GM20000 (cell line): ENCODE measurements at regions not wholly inside any gene's neighbourhood (a gene's known extent, or its start where the extent isn't known, plus 50 kb on each side); places are given as distances from the start of the nearest gene placed in this dataset.
"Not testable (repeated sequence)": the region's sequence is repeated elsewhere in the genome, so short reads cannot be mapped to it uniquely, and the experiment has no call there.

ENCODE experiments used
- DNase-seq: peaks from one replicate; pipeline ENCODE4 v3.0.0; 2012; ENCODE audit warnings: low spot score
- TF ChIP-seq, protein P1 (sequence below): IDR thresholded peaks from 2 replicates; pipeline ENCODE4 v1.5.1; 2012; ENCODE audit warnings: mild to moderate bottlenecking, control low read depth; ENCODE audit errors: extremely low read depth, missing control alignments

DNA sequence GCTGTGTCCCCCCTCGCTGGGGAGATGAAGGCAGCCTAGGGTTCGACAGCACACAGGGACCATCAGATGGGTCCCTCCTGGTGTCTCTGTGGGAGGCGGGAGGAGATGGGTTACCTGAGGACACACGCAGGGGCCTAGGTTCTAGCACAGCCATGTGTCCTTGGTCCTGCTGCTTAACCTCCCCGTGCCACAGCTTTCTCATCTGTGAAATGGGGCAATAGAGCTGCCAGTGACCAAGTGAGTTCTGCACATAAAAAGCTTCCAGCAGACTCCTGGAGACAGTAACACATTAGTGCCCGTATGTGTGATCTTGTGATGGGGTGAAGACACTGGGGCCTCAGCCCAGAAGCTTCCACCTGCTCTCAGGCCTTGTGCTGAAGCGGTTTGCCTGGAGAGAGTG, 96.0 kb upstream of the GSE1 start:
- TF ChIP-seq, protein P1, sequence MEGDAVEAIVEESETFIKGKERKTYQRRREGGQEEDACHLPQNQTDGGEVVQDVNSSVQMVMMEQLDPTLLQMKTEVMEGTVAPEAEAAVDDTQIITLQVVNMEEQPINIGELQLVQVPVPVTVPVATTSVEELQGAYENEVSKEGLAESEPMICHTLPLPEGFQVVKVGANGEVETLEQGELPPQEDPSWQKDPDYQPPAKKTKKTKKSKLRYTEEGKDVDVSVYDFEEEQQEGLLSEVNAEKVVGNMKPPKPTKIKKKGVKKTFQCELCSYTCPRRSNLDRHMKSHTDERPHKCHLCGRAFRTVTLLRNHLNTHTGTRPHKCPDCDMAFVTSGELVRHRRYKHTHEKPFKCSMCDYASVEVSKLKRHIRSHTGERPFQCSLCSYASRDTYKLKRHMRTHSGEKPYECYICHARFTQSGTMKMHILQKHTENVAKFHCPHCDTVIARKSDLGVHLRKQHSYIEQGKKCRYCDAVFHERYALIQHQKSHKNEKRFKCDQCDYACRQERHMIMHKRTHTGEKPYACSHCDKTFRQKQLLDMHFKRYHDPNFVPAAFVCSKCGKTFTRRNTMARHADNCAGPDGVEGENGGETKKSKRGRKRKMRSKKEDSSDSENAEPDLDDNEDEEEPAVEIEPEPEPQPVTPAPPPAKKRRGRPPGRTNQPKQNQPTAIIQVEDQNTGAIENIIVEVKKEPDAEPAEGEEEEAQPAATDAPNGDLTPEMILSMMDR: no peak
- DNase-seq: no peak

DNA sequence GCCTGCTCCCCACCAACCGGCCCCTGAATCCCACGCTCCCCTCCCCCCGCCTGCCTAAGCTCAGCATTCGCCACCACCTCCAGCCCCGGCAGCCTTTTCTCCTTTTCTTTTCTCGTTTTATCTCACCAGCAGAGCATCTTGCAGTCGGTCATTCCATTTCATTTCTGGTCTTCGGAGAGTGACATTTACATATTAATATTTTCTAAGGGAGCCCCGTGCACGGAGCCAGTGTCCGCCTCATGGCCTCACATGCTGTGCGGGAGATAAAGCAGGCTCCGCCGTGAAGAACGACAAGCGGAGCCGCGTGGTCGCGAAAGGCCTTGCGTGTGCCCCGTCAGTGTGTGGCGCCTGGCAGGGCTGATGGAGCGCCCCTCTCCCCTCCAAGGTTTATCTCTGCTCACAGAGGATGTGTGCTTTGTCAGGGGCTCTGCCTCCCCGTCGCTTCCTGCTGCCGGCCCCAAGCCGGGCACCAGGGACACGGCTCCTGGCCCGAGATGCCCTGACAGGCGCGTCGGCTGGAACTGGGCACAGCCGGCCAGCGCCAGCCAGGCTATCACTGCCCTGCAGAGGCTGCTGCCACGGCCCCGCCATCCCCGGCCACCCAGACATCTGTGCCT, 95.5 kb upstream of the GSE1 start:
- DNase-seq: no peak
- TF ChIP-seq, protein P1: no peak

DNA sequence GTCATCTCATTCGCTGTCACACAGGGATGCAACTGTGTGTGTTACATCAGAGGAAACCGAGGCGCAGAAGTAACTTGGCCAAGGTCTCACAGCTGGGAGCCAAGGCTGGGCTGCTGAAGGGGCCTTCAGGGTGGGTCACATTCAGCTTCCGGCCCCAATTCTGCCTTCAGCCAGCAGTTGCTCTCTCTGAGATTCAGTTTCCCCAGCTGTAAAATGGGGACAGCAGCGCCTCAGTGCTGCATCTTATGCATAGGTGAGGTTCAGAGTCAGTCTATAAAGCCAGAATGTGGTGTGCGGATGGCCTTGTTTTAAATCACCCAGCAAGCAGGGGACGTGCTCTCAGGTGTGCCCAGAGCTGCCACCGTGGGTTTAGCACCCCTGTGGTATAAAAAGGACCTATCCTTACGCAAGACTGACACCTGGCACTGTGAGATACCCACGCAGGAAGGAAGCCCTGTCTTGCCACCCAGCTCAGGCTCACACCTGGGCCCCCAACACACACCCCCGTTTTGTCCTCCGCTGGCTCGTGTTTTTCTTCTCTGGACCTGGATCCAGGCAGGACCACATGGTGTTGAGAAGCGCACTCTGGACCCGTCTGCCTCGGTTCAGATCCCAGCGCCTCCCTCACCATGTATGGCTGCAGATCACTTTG, 94.6 kb upstream of the GSE1 start:
- no peak for DNase-seq
- TF ChIP-seq, protein P1: no peak

DNA sequence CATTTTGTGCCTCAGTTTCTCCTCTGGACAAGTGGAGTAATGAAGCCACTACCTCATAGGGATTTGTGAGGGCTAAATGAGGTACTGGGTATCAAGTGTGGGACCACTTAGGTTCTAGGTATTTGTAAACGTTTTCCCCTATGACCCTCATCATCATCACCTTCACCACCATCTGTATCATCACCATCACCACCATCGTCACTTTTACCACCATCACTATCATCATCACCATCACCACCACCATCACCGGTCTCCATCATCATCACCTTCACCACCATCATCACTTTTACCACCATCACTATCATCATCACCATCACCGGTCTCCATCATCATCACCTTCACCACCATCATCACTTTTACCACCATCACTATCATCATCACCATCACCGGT, 94.1 kb upstream of the GSE1 start:
- DNase-seq: not testable (repeated sequence)

DNA sequence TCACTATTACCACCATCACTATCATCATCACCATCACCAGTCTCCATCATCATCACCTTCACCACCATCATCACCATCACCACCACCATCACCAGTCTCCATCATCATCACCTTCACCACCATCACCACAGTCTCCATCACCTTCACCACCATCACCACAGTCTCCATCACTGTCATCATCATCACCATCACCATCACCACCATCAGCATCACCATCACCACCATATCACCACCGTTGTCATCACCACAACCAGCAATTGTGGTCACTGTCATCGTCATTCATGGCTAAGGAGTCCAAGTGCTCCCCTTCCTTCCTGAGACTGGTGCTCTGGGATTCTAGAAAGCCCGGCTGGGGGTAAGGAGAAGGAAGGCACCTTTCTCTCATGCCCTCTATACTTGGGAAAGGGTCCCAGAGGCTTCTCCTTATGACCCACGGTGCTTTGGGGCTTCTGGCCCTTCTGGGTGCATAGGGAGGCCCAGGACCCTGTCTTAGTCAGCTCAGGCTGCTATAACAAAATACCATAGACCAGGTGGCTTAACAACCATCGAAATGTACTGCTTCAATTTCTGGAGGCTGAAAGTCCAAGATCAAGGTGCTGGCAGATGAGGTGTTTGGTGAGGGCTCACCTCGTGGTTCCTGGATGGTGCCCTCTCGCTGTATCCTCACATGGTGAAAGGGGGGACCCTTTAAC, 93.4 kb upstream of the GSE1 start:
- DNase-seq: no peak
- TF ChIP-seq, protein P1: no peak

DNA sequence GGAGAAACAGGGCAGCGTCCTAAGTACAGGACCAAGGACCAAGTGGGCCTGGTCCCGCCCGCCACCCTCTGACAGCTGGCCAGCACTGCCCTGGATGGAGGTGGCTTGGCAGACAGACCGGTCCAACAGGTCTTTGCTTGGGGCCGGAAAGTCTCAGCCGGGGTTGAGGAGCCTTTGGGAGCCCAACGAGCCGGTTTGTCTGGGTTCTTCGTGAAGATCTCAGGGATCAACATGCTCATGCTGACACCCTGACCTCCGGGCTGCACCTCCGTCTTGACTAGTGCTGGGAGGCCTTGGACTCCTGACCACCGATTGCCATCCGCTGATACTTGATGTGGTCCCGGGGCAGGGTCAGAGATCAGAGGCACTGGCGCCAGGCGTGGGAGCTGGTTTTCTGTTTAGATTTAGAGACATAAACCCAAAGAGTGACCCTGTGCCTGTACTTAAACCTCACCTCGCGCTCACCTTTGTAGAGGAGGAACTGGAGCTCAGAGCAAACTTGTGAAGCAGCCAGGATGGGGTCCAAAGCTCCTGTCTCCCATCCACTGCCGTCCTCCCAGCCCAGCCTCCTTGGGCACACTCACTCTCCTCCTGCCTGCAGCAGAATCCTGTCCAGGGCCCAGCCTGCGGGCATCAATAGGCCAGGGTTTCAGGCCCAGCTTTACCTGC, 92.1 kb upstream of the GSE1 start:
- TF ChIP-seq, protein P1: no peak
- no peak for DNase-seq

DNA sequence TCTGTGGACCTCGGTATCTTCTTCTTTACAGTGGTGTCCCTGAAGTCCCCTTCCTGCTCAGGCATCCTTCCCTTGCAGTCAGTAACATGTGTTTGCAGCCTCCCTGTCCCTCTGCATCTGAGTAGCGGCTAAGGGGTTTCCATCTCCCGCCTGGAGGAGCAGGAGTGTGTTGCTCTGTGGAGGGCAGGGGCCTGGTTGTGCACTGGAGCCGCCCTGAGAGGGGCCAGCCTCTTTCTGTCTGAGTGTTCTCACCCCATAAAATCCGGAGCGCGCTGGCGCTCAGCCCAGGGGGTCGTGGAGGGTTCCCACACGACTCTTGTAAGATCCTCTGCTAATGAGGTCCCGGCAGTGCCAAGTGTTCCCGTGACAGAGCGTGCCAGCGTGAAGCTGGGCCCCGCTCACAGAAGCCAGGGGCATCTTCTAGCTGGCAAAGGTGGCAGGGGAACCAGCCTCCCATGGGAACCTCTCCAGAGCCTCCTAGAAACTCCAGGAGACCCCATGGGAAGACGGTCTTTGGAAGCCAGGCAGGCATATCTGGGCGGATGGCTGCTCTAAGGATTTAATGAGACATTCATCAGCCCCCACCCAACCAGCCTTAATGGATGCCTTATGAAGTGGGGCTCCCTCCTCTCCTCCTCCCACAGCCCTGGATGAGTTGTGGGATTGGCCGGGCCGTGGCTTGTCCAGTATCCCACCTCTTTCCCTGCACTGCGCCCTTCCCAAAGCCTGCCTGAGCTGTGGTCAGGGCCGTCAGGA, 91.4 kb upstream of the GSE1 start:
- DNase-seq: no peak
- TF ChIP-seq, protein P1: no peak
